MM.1S (cell line): ENCODE measurements at regions not wholly inside any gene's neighbourhood (a gene's known extent, or its start where the extent isn't known, plus 50 kb on each side); places are given as distances from the start of the nearest gene placed in this dataset.

Experiments
- DNase-seq: peaks from one replicate; pipeline ENCODE4 v3.0.0-alpha.2; 2015
- H2AFZ ChIP-seq: fragments of 300-600 bp; sonication (generic); 2 replicates; pipeline ENCODE4 v1.6.0; 2016; ENCODE audit warnings: antibody characterized with exemption, low read length
- H3F3A ChIP-seq: fragments of 300-600 bp; sonication (generic); 2 replicates; pipeline ENCODE4 v1.6.1; 2016; ENCODE audit warnings: mild to moderate bottlenecking, antibody characterized with exemption, low read length, moderate library complexity, mixed read lengths; ENCODE audit not compliant: insufficient read depth
- H3K27ac ChIP-seq: fragments of 300-600 bp; sonication (generic); 2 replicates; pipeline ENCODE4 v1.5.1; 2016; ENCODE audit warnings: mild to moderate bottlenecking, low read length
- H3K27me3 ChIP-seq: fragments of 300-600 bp; sonication (generic); replicated peaks from 2 replicates; pipeline ENCODE4 v1.6.0; 2016; ENCODE audit warnings: low read length; ENCODE audit not compliant: insufficient read depth
- H3K36me3 ChIP-seq: fragments of 300-600 bp; sonication (generic); replicated peaks from 2 replicates; pipeline ENCODE4 v1.6.1; 2016; ENCODE audit warnings: mild to moderate bottlenecking, low read length, mixed read lengths; ENCODE audit not compliant: insufficient read depth
- H3K4me1 ChIP-seq: fragments of 300-600 bp; sonication (generic); 2 replicates; pipeline ENCODE4 v1.6.1; 2016; ENCODE audit warnings: low read length, mixed read lengths
- H3K4me2 ChIP-seq: fragments of 300-600 bp; sonication (generic); 2 replicates; pipeline ENCODE4 v1.6.0; 2016; ENCODE audit warnings: low read depth, low read length
- H3K4me3 ChIP-seq: fragments of 300-600 bp; sonication (generic); 2 replicates; pipeline ENCODE4 v1.5.1; 2016; ENCODE audit warnings: low read length, mixed read lengths
- H3K79me2 ChIP-seq: fragments of 300-600 bp; sonication (generic); 2 replicates; pipeline ENCODE4 v1.6.1; 2016; ENCODE audit warnings: mixed run types, low read length, mixed read lengths
- H3K9ac ChIP-seq: fragments of 300-600 bp; sonication (generic); 2 replicates; pipeline ENCODE4 v1.6.1; 2016; ENCODE audit warnings: low read length, mixed read lengths
- H3K9me2 ChIP-seq: fragments of 300-600 bp; sonication (generic); replicated peaks from 2 replicates; pipeline ENCODE4 v1.6.1; 2016; ENCODE audit warnings: mild to moderate bottlenecking, low read length, mixed read lengths; ENCODE audit not compliant: insufficient read depth
- H3K9me3 ChIP-seq: fragments of 300-600 bp; sonication (generic); replicated peaks from 2 replicates; pipeline ENCODE4 v1.6.1; 2016; ENCODE audit warnings: mild to moderate bottlenecking, low read length, mixed read lengths; ENCODE audit not compliant: insufficient read depth
- H4K20me1 ChIP-seq: fragments of 300-600 bp; sonication (generic); 2 replicates; pipeline ENCODE4 v1.6.1; 2016; ENCODE audit warnings: mild to moderate bottlenecking, low read length, moderate library complexity, mixed read lengths; ENCODE audit not compliant: insufficient read depth
- EZH2 ChIP-seq: fragments of 300-600 bp; sonication (generic); optimal IDR thresholded peaks from 2 replicates; pipeline ENCODE3; 2017; ENCODE audit warnings: low read depth, mild to moderate bottlenecking, antibody characterized with exemption, low read length, mixed read lengths
- EZH2phosphoT487 ChIP-seq: fragments of 300-600 bp; sonication (generic); IDR thresholded peaks from 2 replicates; pipeline ENCODE4 v1.6.1; 2018; ENCODE audit warnings: antibody characterized with exemption, low read length
- TF ChIP-seq, protein P1 (sequence below): fragments of 300-600 bp; sonication (generic); IDR thresholded peaks from 2 replicates; pipeline ENCODE4 v1.5.1; 2016; ENCODE audit warnings: antibody characterized with exemption, low read length, mixed read lengths

DNA sequence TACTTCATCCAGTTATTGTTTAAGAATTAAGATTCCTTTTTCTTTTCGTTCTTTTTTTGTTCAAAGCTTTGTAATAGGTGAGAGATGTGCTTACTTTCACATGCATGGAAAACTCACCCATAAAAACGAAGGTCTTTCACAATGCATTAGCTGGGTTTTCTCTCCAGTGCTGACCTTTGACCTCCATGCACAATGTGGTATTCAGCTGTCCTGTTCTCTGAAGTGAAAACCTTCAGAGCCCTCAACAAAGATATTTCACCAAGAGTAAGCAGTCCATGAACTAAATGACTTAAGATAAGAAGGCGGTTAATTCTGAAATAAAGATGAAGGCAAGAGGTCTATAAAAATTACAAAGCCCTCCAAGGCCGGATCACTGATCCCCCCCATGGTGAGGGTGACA lies 77.1 kb upstream of the IPO9 start:
- Histone ChIP-seq H3K27ac (no peak overlapping the region), H4K20me1 (no peaks in the 10 kb centered on the region), H3K9me2 (no peaks in the 10 kb centered on the region), H3K4me1 (peaks cover 25% of the 10 kb centered on the region), H3K27me3 (no peaks in the 10 kb centered on the region), H3K36me3 (no peaks in the 10 kb centered on the region), H3K9me3 (no peaks in the 10 kb centered on the region), H3F3A (peaks cover 5% of the 10 kb centered on the region; the same call in 1 of the 2 replicates), H3K4me2 (no peak overlapping the region), H3K4me3 (no peak overlapping the region), H3K79me2 (peaks cover 24% of the 10 kb centered on the region), H3K9ac (no peak overlapping the region), H2AFZ (no peak overlapping the region)
- no peak for DNase-seq
- TF ChIP-seq EZH2 = no peak
- TF ChIP-seq, protein P1, sequence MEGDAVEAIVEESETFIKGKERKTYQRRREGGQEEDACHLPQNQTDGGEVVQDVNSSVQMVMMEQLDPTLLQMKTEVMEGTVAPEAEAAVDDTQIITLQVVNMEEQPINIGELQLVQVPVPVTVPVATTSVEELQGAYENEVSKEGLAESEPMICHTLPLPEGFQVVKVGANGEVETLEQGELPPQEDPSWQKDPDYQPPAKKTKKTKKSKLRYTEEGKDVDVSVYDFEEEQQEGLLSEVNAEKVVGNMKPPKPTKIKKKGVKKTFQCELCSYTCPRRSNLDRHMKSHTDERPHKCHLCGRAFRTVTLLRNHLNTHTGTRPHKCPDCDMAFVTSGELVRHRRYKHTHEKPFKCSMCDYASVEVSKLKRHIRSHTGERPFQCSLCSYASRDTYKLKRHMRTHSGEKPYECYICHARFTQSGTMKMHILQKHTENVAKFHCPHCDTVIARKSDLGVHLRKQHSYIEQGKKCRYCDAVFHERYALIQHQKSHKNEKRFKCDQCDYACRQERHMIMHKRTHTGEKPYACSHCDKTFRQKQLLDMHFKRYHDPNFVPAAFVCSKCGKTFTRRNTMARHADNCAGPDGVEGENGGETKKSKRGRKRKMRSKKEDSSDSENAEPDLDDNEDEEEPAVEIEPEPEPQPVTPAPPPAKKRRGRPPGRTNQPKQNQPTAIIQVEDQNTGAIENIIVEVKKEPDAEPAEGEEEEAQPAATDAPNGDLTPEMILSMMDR = no peak
- no peak for TF ChIP-seq EZH2phosphoT487

DNA sequence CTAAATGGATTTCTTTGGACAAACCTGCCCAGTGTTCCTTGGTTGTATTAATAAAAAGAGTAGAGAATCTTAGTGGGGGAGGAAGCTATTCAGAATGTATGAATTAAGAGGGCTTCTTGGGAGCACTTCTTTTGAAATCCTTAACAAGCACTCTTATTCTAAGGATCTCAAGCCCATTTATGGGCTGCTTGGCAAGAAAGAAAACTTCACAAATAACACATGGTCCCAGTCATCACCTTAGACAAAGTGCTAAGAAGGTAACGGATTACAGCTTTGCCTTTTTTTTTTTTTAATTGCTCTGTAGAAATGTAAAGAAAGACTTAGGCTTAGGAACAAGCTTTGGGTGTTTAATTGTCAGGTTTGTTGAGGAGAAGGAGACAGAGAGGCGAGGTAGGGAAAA lies 76.6 kb upstream of the IPO9 start:
- Histone ChIP-seq H3K9ac (no peak overlapping the region), H3K9me3 (no peaks in the 10 kb centered on the region), H3K36me3 (no peaks in the 10 kb centered on the region), H3K79me2 (peaks cover 22% of the 10 kb centered on the region), H3K4me3 (no peak overlapping the region), H3K4me1 (peaks cover 30% of the 10 kb centered on the region), H3K27ac (no peak overlapping the region), H2AFZ (no peak overlapping the region), H3K27me3 (no peaks in the 10 kb centered on the region), H3F3A (peaks cover 10% of the 10 kb centered on the region; the same call in 1 of the 2 replicates), H4K20me1 (no peaks in the 10 kb centered on the region), H3K4me2 (no peak overlapping the region), H3K9me2 (no peaks in the 10 kb centered on the region)
- TF ChIP-seq EZH2 = no peak
- no peak for TF ChIP-seq EZH2phosphoT487
- TF ChIP-seq, protein P1 = no peak
- no peak for DNase-seq

DNA sequence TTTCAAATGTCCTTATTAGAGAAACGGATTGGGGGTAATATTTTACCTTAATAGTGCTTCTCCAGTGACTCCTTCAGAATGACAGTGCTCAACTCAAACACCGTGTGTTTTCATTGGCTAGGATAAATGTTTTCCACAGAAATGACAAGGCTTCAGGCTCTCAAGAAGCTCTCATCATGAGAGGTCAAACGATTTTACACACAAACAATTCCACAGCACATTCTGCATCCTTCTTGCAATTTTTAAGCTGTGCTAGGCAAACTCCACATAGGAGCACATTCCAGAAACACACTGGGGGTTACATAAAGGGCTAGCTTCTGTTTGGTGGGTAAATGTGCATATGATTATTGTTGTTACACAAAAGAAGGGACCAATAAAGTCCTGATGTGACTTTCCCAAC lies 75.5 kb upstream of the IPO9 start:
- Histone ChIP-seq H3K4me1 (peaks cover 40% of the 10 kb centered on the region), H3K4me3 (no peak overlapping the region), H3K36me3 (no peaks in the 10 kb centered on the region), H3K4me2 (no peak overlapping the region), H3F3A (peaks cover 19% of the 10 kb centered on the region; the same call in 1 of the 2 replicates), H4K20me1 (no peaks in the 10 kb centered on the region), H3K27ac (no peak overlapping the region), H3K79me2 (peaks cover 22% of the 10 kb centered on the region; the same call in 1 of the 2 replicates), H2AFZ (no peak overlapping the region), H3K27me3 (no peaks in the 10 kb centered on the region), H3K9me3 (no peaks in the 10 kb centered on the region), H3K9ac (no peak overlapping the region), H3K9me2 (no peaks in the 10 kb centered on the region)
- no peak for DNase-seq
- TF ChIP-seq, protein P1 = no peak
- no peak for TF ChIP-seq EZH2
- TF ChIP-seq EZH2phosphoT487 = no peak
